HepG2 (cell line): ENCODE measurements at regions not wholly inside any gene's neighbourhood (a gene's known extent, or its start where the extent isn't known, plus 50 kb on each side); places are given as distances from the start of the nearest gene placed in this dataset.

Experiments
- MZF1 ChIP-seq: sonication (generic); formaldehyde crosslinking; IDR thresholded peaks from 2 replicates; pipeline ENCODE4 v1.8.1; 2023; ENCODE audit warnings: mild to moderate bottlenecking, missing genetic modification reagents, borderline replicate concordance
- NR2C2 ChIP-seq: sonication (generic); formaldehyde crosslinking; IDR thresholded peaks from 2 replicates; pipeline ENCODE4 v1.4.0; 2020; ENCODE audit warnings: missing genetic modification reagents, mild to moderate bottlenecking, moderate library complexity, borderline replicate concordance
- PAWR ChIP-seq: sonication (generic); formaldehyde crosslinking; IDR thresholded peaks from 2 replicates; pipeline ENCODE4 v1.4.0; 2020; ENCODE audit warnings: missing genetic modification reagents, mild to moderate bottlenecking, borderline replicate concordance
- PRMT3 ChIP-seq: sonication (generic); formaldehyde crosslinking; IDR thresholded peaks from 2 replicates; pipeline ENCODE4 v1.8.1; 2022; ENCODE audit warnings: low read depth, mild to moderate bottlenecking, moderate library complexity, missing genetic modification reagents, borderline replicate concordance
- RBFOX2 ChIP-seq: fragments of 200-400 bp; formaldehyde crosslinking; IDR thresholded peaks from 2 replicates; pipeline ENCODE4 v1.6.1; 2017; ENCODE audit warnings: low read depth, mild to moderate bottlenecking, low read length
- SCMH1 ChIP-seq: sonication (generic); formaldehyde crosslinking; IDR thresholded peaks from 2 replicates; pipeline ENCODE4 v1.9.0; 2021; ENCODE audit warnings: missing genetic modification reagents, mild to moderate bottlenecking, borderline replicate concordance
- ZNF562 ChIP-seq: sonication (generic); formaldehyde crosslinking; IDR thresholded peaks from 2 replicates; pipeline ENCODE4 v1.8.0; 2022; ENCODE audit warnings: missing genetic modification reagents, borderline replicate concordance
- ZNF678 ChIP-seq: sonication (generic); formaldehyde crosslinking; IDR thresholded peaks from 2 replicates; pipeline ENCODE4 v1.4.0; 2020; ENCODE audit warnings: mild to moderate bottlenecking, missing genetic modification reagents
- TF ChIP-seq, protein P1 (sequence below), 2 experiments: sonication (generic) in 1 of 2; formaldehyde crosslinking in 1 of 2; IDR thresholded peaks; 2 replicates each; pipeline versions ENCODE4 v1.6.1 to v1.9.0; 2014 to 2022; ENCODE audit warnings: antibody characterized with exemption in 1 of 2, borderline replicate concordance in 1 of 2, inconsistent platforms in 1 of 2, low read depth in 1 of 2, missing genetic modification reagents in 1 of 2

DNA sequence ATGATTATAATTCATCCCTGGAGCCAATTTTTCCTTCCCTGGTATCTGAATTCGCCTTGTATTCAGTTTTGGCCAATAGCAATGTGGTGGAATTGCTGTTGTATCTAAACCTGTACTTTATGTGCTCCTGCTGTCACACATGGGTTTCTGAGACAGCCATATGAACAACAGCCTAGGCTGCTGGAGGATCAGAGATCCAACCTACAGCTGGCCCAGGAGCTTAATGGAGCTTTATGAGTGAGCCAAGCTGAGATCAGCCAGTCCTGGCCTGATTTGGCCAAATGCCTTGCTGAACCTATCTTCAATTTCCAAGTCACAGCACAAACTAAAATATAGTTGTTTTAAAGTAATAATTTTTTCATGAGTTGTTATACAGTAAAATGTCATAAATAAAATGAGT is 1071.5 kb downstream of the PCDH7 start (continued):
- no peak for TF ChIP-seq SCMH1 (CRISPR knock-in tag)
- TF ChIP-seq ZNF562 (CRISPR knock-in tag) = no peak
- TF ChIP-seq RBFOX2 = no peak
- TF ChIP-seq, protein P1, sequence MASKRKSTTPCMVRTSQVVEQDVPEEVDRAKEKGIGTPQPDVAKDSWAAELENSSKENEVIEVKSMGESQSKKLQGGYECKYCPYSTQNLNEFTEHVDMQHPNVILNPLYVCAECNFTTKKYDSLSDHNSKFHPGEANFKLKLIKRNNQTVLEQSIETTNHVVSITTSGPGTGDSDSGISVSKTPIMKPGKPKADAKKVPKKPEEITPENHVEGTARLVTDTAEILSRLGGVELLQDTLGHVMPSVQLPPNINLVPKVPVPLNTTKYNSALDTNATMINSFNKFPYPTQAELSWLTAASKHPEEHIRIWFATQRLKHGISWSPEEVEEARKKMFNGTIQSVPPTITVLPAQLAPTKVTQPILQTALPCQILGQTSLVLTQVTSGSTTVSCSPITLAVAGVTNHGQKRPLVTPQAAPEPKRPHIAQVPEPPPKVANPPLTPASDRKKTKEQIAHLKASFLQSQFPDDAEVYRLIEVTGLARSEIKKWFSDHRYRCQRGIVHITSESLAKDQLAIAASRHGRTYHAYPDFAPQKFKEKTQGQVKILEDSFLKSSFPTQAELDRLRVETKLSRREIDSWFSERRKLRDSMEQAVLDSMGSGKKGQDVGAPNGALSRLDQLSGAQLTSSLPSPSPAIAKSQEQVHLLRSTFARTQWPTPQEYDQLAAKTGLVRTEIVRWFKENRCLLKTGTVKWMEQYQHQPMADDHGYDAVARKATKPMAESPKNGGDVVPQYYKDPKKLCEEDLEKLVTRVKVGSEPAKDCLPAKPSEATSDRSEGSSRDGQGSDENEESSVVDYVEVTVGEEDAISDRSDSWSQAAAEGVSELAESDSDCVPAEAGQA (IDR thresholded peaks at IDR 0.05; ENCODE audit: low read depth) = no peak
- TF ChIP-seq, protein P1 (CRISPR knock-in tag; IDR thresholded peaks at IDR 0.05; ENCODE audit: borderline replicate concordance) = no peak
- TF ChIP-seq PRMT3 (CRISPR knock-in tag) = no peak
- no peak for TF ChIP-seq ZNF678 (CRISPR knock-in tag)
- TF ChIP-seq NR2C2 (CRISPR knock-in tag) = no peak
- no peak for TF ChIP-seq PAWR (CRISPR knock-in tag)
- no peak for TF ChIP-seq MZF1 (CRISPR knock-in tag)
